Esophagus mucosa (tissue), 1 donor: ENCODE measurements at regions not wholly inside any gene's neighbourhood (a gene's known extent, or its start where the extent isn't known, plus 50 kb on each side); places are given as distances from the start of the nearest gene placed in this dataset.

Experiments
- ATAC-seq: fragments of 200-7000 bp; cut with Tn5 transposase; one replicate; pipeline ENCODE4 v1.9.1; 2020
- donor health status: DM: yes; HTN: yes; CAD: no.

- ATAC-seq: no peak
Observed at GRCh38 chr11:23959462-23959861, 537.4 kb upstream of the LUZP2 start.

DNA sequence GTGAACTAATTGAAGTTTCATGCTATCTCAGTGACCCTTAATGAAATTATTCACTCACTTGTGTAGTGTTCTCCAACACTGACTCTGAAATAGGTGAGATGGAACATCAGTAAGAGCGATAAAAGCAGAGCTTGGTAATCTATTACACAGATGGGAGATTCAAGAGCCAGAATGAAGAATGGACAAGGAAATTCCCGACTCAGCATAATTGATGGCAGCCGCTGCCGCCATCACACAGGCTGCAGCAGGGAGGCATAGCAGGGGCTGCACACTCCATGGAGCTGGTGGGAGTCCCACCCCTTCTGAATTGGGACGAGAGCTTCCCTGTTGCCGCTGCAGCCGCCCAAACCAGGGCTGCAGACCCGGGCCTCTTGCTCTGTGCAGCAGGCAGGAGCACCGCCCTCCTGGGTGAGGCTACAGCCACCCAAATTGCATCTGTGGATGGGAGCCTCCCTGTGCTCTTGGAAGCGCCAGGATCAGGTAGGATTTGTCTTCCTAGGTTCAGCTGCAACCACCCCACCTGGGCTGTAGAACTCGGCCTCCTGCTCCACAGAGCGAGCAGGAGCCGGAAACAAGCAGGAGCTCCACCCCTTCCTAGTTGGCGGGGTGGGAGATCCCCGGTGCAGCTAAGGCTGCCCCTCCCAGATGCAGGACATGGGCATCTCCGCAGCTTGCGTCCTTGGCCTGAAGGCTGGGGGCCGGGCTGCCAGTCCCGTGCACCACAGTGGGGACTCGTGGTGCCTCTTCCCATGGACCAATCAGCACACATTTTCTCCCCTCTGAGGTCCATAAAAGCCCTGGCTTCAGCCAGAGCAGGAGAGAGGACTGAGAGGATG is 535.1 kb upstream of the LUZP2 start:
- no peak for ATAC-seq

- ATAC-seq: no peak
Observed at GRCh38 chr11:23973244-23973643, 523.6 kb upstream of the LUZP2 start.

GRCh38 chr11:23974051-23974450 is 522.8 kb upstream of the LUZP2 start:
- ATAC-seq: no peak

GRCh38 chr11:23974601-23975000 is 522.3 kb upstream of the LUZP2 start:
- no peak for ATAC-seq

GRCh38 chr11:23976426-23976825 is 520.4 kb upstream of the LUZP2 start:
- no peak for ATAC-seq

DNA sequence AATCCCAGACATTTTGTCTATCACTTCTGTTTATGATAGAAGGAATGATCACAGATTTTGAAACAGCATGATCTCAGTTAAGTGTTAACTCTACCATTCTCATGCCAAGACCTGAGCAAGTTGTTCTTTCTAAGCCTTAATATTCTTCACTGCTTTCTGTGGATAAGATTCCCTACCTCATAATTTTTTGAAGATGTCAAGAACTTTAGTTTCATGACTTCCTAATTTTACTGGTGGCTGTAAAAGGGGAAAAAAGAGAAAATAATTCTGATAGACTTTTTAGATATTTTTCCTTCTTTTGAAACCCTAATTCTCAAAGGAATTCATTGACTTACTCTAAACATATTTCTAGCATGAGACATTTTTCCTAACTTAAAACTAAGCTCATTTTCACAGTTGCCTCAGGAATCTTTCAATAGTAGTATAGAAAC is 520.0 kb upstream of the LUZP2 start:
- ATAC-seq: no peak

DNA sequence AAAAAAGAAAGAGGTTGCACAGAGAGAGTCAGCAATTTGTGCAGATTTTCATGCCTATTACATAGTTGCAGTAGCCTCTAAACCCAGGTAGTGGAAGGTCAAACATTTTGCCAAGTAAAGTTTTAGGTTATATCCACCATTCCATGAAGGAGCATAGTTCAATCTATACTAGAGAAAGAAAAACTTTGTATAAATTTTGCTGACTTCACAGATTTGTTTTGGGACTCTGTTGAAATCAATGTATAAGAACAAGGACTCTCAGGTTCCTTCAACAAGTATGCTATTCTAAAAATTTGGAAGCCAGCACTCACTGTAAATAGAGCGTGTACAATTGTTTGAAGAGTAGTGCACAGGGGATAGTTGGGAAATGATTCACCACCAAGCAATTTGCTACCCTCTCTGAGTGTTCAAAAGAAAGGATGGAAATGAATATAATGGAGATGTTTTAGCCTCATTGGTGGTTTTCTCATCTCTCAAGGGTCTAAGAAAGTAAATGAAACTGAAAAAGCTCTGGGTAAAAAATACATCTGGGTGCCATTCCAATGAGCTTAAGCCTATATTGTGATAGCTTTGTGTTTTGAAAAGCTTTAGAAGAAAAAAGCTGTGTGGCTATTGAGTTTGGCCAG is 508.4 kb upstream of the LUZP2 start:
- no peak for ATAC-seq

- ATAC-seq: no peak
Observed at GRCh38 chr11:23990346-23991164, 506.3 kb upstream of the LUZP2 start.

DNA sequence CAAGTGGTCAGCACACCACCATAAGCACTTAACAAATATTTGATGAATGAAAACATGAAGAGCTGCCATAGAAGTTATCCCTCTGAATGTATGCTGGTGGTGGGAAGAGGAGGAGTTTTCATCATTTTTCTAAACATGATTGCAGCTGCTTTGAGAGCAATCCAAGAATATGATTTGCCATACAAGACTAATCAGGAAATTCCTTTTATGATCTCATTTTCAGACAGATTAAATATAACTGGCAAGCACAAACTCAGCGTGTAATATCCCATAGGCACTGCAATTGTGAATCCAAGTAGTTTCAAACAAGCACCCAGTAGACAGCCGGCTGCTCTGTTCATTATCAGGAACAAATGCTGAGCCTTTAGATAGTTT is 505.7 kb upstream of the LUZP2 start:
- no peak for ATAC-seq

GRCh38 chr11:23995891-23996290 is 501.0 kb upstream of the LUZP2 start:
- no peak for ATAC-seq

DNA sequence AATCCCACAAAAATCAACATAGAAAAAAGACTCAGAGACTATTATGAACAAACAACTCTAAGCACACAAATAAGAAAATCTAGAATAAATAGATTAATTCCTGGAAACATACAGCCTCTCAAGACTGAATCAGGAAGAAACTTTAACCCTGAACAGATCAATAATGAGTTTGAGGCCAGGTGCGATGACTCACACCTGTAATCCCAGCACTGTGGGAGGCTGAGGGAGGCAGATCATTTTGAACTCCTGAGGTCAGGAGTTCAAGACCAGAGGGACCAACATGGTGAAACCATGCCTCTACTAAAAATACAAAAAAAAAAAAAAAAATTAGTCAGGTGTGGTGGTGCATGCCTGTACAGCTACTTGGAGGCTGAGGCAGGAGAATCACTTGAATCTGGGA is 499.5 kb upstream of the LUZP2 start:
- no peak for ATAC-seq

- no peak for ATAC-seq
Observed at GRCh38 chr11:24005202-24005876, 491.5 kb upstream of the LUZP2 start.

GRCh38 chr11:24043842-24044241 is 453.0 kb upstream of the LUZP2 start:
- ATAC-seq: no peak

DNA sequence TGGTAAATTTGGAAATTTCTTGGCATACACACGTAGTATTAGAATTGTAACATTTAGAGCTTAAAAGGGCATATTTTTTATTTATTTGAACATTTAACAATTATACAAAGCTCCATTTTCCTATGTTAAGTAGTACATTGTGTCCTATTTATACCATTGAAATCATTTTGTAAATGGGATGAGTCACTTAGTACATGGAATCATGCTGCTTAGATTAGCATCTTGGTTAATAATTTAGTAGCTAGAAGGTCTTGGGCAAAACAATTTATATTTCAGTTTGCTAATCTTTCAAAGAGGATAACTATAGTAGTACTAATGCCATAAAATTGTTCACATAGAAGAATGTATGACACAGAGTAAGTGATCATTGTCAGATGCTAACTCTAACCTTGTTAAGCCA is 450.1 kb upstream of the LUZP2 start:
- no peak for ATAC-seq

GRCh38 chr11:24056051-24056450 is 440.8 kb upstream of the LUZP2 start:
- no peak for ATAC-seq

DNA sequence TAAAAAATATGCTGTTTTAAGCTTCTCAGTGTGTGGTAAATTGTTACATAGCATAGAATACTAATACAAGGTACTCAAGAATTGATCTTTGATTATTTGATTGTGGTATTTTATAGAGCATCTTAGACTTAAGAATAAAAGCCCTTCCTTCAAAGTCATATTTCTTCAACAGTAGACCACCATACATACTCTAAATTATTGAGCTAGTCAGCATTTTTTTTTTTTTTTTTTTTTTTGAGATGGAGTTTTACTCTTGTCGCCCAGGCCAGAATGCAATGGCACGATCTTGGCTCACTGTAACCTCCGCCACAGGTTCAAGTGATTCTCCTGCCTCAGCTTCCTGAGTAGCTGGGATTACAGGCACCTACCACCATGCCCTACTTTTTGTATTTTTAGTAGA is 436.7 kb upstream of the LUZP2 start:
- no peak for ATAC-seq

GRCh38 chr11:24064309-24064903 is 432.4 kb upstream of the LUZP2 start:
- no peak for ATAC-seq

DNA sequence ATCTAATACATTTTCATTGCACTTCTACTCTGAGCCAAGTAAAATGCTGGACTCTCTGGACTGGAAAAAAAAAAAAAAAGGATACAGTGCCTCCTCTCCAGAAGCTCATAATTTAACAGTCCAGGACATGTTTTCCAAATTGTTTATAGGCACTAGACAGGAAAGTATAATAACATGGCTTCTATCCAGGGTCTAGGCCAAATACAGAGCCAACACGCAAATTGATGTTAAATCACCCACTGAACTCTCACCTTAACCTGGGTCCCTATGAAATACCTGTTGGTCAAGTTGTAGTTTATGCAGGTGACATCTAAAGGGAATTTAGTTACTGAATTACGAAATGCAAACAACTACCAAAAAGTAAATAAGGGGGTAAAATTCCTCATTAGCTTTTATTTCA is 428.7 kb upstream of the LUZP2 start:
- no peak for ATAC-seq

- no peak for ATAC-seq
Observed at GRCh38 chr11:24070435-24070834, 426.4 kb upstream of the LUZP2 start.

- ATAC-seq: no peak
Observed at GRCh38 chr11:24078018-24078417, 418.8 kb upstream of the LUZP2 start.

DNA sequence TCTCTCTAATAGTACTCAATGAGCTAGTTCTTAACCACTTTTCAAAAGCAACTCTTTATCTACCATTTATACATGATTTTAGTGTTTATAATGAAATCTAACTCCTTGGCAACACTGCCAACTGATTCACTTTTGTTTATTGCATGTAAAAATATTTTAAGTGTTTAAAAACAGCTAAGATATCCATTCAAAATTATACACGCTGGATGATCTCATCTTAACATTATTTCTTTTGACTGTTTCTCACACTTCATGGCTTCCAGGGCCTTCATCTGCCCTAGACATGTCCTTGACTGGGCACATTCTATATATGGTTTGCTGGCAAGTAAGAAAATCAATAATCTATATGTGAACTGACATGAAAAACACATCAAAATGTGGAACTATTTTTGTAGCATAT is 414.6 kb upstream of the LUZP2 start:
- ATAC-seq: no peak

DNA sequence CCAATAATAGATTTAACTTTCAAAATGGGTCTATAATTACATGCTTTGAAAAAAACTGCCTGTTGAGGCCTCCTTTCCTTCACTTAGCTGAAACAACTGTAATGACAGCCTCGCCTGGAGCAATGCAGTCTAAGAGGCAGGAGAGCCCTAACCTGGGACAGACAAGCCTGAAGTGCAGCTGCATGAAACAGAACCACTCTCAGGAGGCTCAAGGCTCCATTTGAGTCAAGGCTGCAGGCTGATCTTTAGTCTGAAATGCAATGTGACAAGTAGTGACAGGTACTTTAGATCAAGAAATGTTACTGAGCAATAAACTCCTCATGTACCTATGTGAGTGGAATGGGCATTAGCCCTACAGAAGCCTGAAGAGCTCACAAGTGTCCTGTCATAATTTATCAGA is 414.0 kb upstream of the LUZP2 start:
- ATAC-seq: no peak
